Neural progenitor cell (in vitro differentiated cells): ENCODE measurements at regions not wholly inside any gene's neighbourhood (a gene's known extent, or its start where the extent isn't known, plus 50 kb on each side); places are given as distances from the start of the nearest gene placed in this dataset.

Experiments
- EZH2 ChIP-seq: fragments of 200-600 bp; sonication (generic); IDR thresholded peaks from 2 replicates; pipeline ENCODE4 v1.6.1; 2017; ENCODE audit warnings: antibody characterized with exemption, mild to moderate bottlenecking, moderate library complexity
- EZH2phosphoT487 ChIP-seq: fragments of 200-600 bp; sonication (generic); IDR thresholded peaks from 2 replicates; pipeline ENCODE4 v1.6.1; 2017; ENCODE audit warnings: antibody characterized with exemption
- TF ChIP-seq, protein P1 (sequence below): fragments of 200-600 bp; sonication (generic); IDR thresholded peaks from 2 replicates; pipeline ENCODE4 v1.5.1; 2017; ENCODE audit warnings: antibody characterized with exemption, mild to moderate bottlenecking

DNA sequence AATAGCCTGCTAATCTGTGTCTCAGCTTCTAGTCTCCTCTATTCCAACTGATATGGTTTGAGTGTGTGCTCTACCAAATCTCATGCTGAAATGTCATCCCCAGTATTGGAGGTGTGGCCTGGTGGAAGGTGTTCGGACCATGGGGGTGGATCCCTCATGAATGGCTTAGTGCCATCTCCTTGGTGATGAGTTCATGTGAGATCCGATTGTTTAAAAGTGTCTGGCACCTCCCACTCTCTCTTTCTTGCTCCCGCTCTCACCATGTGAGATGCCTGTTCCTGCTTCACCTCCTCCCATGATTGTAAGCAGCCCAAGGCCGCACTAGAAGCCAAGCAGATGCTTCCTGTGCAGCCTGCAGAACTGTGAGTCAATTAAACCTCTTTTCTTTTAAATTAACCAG lies 73.5 kb upstream of the CAMK1G start:
- no peak for TF ChIP-seq EZH2phosphoT487
- TF ChIP-seq, protein P1, sequence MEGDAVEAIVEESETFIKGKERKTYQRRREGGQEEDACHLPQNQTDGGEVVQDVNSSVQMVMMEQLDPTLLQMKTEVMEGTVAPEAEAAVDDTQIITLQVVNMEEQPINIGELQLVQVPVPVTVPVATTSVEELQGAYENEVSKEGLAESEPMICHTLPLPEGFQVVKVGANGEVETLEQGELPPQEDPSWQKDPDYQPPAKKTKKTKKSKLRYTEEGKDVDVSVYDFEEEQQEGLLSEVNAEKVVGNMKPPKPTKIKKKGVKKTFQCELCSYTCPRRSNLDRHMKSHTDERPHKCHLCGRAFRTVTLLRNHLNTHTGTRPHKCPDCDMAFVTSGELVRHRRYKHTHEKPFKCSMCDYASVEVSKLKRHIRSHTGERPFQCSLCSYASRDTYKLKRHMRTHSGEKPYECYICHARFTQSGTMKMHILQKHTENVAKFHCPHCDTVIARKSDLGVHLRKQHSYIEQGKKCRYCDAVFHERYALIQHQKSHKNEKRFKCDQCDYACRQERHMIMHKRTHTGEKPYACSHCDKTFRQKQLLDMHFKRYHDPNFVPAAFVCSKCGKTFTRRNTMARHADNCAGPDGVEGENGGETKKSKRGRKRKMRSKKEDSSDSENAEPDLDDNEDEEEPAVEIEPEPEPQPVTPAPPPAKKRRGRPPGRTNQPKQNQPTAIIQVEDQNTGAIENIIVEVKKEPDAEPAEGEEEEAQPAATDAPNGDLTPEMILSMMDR = no peak
- no peak for TF ChIP-seq EZH2
